ENCODE measurements at regions not wholly inside any gene's neighbourhood (a gene's known extent, or its start where the extent isn't known, plus 50 kb on each side); places are given as distances from the start of the nearest gene placed in this dataset.
"Not testable (repeated sequence)": the region's sequence is repeated elsewhere in the genome, so short reads cannot be mapped to it uniquely, and the experiment has no call there.

- no peak for DNase-seq
These were observed 81.1 kb downstream of the XRCC2 start for GRCh38 chr7:152594801-152595200.

DNA sequence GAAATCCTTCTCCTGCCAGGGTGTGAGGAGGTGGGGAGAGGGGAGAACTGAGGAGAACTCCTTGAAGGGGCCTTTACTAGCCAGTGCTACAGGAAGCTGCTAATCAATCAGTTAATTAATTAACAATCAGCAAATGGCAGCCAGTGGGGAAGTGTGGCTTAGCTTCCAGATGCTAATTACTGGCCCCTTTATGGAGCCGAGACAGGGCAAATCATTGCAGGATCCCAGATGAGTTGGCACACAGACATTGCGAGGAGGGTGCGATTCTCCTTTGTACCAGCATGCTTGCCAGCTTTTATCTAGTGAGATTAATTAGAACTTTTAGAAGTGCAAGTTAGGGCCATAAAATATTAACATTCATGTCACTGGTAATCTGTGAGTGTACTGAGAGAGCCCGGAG is 84.0 kb downstream of the XRCC2 start:
- no peak for DNase-seq

- DNase-seq = no peak
These were observed 85.5 kb downstream of the XRCC2 start for GRCh38 chr7:152590481-152590880.

- DNase-seq = not testable (repeated sequence)
These were observed 86.1 kb downstream of the XRCC2 start for GRCh38 chr7:152589821-152590220.

DNA sequence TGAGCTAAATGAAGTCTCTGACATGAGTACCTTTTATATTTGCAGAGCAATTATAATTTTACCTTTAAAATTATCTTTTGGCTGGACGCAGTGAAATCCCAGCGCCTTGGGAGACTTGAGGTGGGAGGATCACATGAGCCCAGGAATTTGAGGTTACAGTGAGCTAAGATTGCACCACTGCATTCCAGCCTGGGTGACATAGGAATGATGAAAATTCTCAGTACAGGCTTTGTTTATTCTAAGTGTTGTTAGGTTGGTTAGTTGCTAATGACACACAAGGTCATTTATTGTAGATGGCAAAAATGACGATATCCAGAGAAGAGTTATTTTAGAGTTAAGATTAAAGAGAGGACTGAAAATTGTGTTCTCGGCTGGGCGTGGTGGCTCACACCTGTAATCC is 87.6 kb downstream of the XRCC2 start:
- no peak for DNase-seq

- no peak for DNase-seq
These were observed 88.6 kb downstream of the XRCC2 start for GRCh38 chr7:152587366-152587765.

DNA sequence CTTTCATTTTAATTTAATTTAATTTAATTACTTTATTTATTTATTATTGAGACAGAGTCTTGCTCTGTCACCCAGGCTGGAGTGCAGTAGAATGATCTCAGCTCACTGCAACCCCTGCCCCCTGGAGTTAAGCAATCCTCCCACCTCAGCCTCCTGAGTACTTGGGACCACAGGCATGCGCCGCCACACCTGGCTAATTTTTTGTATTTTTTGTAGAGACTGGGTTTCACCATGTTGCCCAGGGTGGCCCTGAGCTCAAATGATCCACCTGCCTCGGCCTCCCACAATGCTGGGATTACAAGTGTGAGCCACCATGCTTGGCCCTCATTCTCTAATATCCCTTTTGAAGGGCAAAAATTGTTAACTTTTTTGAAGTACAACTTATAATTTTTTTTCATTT is 92.9 kb downstream of the XRCC2 start:
- no peak for DNase-seq

GRCh38 chr7:152579070-152579469 is 96.9 kb downstream of the XRCC2 start:
- DNase-seq = no peak

DNA sequence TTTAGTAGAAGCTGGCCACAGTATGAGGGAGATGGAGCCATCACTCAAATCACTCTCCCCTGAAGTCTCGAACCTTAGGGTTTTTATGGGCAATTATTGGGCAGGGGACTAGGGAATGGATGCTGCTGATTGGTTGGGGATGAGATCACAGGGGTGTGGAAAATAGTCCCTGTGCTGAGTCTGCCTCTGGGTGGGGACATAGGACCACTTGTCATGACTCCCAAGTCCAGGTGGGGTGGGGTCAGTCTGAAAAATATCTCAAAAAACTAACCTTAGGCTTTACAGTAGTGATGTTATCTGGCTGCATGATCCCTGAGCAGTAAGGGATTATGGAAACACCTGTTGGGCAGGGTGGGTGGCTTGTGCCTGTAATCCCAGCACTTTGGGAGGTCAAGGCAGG is 98.6 kb downstream of the XRCC2 start:
- DNase-seq = no peak

- no peak for DNase-seq
These were observed 100.9 kb downstream of the XRCC2 start for GRCh38 chr7:152574892-152575548.

- DNase-seq = not testable (repeated sequence)
These were observed 102.8 kb downstream of the XRCC2 start for GRCh38 chr7:152573186-152573585.

- no peak for DNase-seq
These were observed 103.8 kb downstream of the XRCC2 start for GRCh38 chr7:152572101-152572500.

DNA sequence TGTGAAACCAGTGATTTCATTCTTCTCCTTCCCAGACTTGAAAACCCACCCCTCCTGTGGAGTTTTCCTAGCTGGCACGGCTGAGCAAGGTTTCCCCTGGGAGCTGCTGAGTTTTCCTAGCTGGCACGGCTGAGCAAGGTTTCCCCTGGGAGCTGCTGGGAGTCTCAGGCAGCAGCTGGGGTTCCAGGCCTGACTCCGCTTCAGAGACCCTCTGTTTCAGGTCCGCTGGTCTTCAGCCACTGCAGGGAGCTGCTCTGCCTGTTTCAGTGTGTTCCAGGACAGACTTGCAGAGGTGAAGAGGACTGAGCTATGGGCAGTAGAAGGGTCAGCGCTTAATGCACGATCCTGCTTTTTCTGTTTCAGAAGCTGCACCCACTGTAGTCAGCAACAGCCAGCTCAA is 104.9 kb downstream of the XRCC2 start:
- no peak for DNase-seq

DNA sequence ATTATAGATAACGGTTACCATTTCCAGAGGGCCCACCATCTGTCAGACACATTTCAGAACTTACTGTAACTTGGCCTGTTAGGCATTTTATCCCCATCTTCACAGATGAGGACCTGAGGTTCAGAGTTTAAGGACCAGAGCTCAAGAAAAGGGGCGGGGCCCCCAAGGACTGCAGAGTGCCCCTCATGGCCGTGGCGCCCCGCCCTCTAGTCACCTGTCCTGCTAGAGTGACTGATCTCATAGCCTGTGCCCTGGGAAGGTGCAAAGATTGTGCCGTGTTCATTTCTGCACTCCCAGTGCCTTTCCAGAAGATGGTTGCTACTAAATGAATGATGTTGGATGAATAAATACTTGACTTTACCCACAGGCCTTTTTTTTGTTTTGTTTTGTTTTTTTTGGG is 107.0 kb downstream of the XRCC2 start:
- no peak for DNase-seq

DNA sequence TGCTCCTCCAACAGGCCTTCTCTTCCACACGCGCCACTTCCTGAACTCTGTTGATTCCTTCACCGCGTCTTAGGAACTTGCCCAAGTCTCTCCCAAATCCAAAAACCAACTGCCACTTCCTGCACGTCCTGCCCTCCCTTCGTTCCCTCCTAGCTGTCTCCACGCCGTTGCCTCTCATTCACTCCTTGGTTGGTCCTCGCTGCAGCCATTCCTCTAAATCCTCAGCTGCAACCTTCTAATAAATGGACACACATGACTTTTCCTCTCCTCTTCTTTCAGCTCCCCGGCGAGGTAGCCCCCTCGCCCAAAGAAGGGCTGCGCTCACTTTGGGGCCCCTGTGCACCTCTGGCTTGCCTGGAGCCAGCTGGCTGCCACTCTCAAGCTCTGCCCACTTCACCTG is 110.2 kb downstream of the XRCC2 start:
- no peak for DNase-seq

DNA sequence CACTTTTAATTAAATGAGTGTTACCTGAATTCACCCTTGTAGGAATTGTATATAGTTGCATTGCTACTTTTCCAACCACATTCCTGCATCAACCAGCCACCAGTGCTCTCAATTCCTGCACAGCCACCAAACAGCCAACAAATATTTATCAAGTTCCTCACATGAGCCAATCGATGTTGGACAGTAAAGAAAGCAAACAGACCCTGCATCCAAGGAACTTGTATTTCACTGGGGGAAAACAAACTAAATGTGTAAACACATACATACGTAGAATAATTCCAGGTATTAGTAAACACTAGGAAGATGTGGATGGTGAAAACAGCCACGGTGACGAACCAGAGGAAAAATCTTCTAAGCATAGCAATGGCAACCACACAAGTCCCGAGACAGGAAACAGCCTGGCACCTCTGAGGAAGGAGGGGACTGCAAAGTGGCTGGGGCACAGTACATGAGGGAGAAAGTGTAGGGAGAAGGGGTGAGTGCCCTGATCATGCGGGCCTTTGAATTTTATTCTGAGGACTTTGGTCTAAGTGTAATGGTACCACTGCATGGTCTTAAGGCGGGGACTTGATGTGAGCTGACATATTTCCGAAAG is 111.2 kb downstream of the XRCC2 start:
- peak in 1 of 4 experiments; percentile 11 for DNase-seq

DNA sequence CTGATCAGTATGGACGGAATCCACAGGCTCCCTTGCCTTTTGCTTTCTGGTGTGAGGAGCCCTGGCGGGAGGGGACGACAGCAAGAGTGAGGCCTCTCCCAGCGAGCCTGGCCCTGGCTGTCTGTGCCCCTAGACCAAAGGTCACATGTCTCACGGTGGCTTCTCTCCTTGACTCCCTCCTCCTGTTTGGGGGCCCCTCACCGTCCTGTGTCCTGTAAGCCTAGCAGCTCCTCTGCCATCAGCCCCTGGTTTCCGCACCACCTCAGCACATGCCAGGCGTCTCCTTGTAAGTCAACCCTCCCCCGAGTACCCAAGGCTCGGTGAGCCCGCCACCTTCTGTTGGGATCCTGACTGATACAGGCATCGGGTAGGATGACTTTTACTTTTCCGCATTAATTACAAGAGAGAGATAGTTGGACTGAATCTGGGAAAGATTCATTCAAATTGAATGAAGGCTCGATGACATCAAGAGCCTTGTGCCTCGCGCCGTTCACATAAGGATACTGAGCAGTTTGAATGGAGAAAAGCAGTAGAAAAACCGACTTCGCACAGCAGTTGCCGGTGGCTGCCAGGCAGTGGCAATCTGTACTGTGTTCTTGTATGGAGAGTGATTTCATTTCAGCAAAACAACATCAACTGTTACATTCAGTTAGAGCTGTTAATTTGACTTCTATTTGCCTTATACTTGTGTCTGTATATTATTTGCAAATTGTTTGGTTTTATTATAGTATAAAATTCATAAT is 119.8 kb downstream of the XRCC2 start:
- DNase-seq = no peak

GRCh38 chr7:152553671-152554317 is 118.0 kb upstream of the KMT2C start:
- DNase-seq = no peak

- no peak for DNase-seq
These were observed 115.7 kb upstream of the KMT2C start for GRCh38 chr7:152551304-152552036.

DNA sequence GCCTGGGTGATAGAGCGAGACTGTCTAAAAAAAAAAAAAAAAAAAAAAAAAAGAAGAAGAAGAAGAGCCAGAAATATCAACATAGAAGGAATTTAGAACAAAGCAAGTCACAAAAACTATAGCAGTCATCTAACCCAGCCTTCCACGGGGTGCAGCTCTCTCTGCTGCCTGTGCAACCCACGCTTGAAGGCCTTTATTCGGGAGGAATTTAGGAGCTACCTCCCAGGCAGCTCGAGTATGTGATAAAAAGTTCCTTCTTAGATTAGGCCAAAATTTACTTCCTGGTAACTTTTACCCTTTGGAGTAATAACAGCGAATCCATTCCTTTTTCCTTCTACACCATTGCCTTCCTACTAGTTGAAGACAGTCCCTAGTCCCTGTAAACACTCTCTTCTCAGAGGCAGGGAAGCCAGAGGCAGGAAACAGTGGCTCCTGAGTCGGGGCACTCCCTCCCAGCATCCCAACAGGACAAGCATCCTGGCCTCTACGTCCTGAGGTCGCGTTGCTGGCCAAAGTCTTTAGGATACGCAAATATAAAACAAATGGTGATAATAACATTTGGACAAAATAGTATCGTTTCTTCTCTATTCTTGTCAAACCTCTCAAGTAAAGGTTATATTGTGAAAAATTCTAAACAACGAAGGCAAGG is 109.3 kb upstream of the KMT2C start:
- DNase-seq = no peak

GRCh38 chr7:152544481-152544927 is 108.7 kb upstream of the KMT2C start:
- DNase-seq = no peak

- no peak for DNase-seq
These were observed 108.0 kb upstream of the KMT2C start for GRCh38 chr7:152543799-152544198.

Data from suppressor macrophage (primary cell).